ENCODE measurements at regions not wholly inside any gene's neighbourhood (a gene's known extent, or its start where the extent isn't known, plus 50 kb on each side); places are given as distances from the start of the nearest gene placed in this dataset.
"Not testable (repeated sequence)": the region's sequence is repeated elsewhere in the genome, so short reads cannot be mapped to it uniquely, and the experiment has no call there.

- no peak overlapping the region for H3K4me2 ChIP-seq (ENCODE audit: low read length)
- no peak overlapping the region for H3K56ac ChIP-seq (ENCODE audit: low read length)
- no peak overlapping the region for H3K4ac ChIP-seq (ENCODE audit: low read depth, low read length)
- H2BK15ac ChIP-seq (replicated peaks; ENCODE audit: low read depth), result no peak overlapping the region
- H4K5ac ChIP-seq (ENCODE audit: low read length), result no peak overlapping the region
- H3K27ac ChIP-seq (ENCODE audit: low read depth, low read length), result no peak overlapping the region
- H3K36me3 ChIP-seq (ENCODE audit: control insufficient read depth, insufficient read depth, low read length), result no peaks in the 10 kb centered on the region
- H3K79me2 ChIP-seq (ENCODE audit: control insufficient read depth, insufficient read depth, low read length), result no peaks in the 10 kb centered on the region
- no peaks in the 10 kb centered on the region for H3K4me1 ChIP-seq (ENCODE audit: control insufficient read depth, low read depth, low read length)
- H3K9ac ChIP-seq (ENCODE audit: low read length), result no peak overlapping the region
- WGBS (ENCODE audit: extremely low coverage, insufficient coverage, low lambda C conversion rate), result no CpG with 5 or more reads among the region's 1 CpG
- H2BK120ac ChIP-seq (ENCODE audit: low read depth, low read length), result no peak overlapping the region
- no peak overlapping the region for H3K4me3 ChIP-seq (ENCODE audit: low read length)
- H4K8ac ChIP-seq (ENCODE audit: low read depth, low read length), result no peak overlapping the region
- no peak for DNase-seq
- H3K79me1 ChIP-seq (ENCODE audit: low read length), result no peaks in the 10 kb centered on the region
- H2AK5ac ChIP-seq (ENCODE audit: low read length), result no peak overlapping the region
- H3K18ac ChIP-seq (ENCODE audit: low read length), result no peak overlapping the region
- no peak overlapping the region for H2BK5ac ChIP-seq (ENCODE audit: low read length)
- no peak overlapping the region for H3K23ac ChIP-seq (ENCODE audit: low read length)
- no peaks in the 10 kb centered on the region for H3K27me3 ChIP-seq (ENCODE audit: insufficient read depth, low read length, poor library complexity)
Observed at GRCh38 chr10:65787571-65787970, 1138.3 kb upstream of the LRRTM3 start.

GRCh38 chr10:65788271-65788670, 1137.6 kb upstream of the LRRTM3 start:
- no peaks in the 10 kb centered on the region for H3K36me3 ChIP-seq (ENCODE audit: control insufficient read depth, insufficient read depth, low read length)
- no peak overlapping the region for H3K4me2 ChIP-seq (ENCODE audit: low read length)
- no peak overlapping the region for H4K5ac ChIP-seq (ENCODE audit: low read length)
- no peak overlapping the region for H3K23ac ChIP-seq (ENCODE audit: low read length)
- no peak for DNase-seq
- no peaks in the 10 kb centered on the region for H3K79me1 ChIP-seq (ENCODE audit: low read length)
- H3K18ac ChIP-seq (ENCODE audit: low read length), result no peak overlapping the region
- no peak overlapping the region for H3K9ac ChIP-seq (ENCODE audit: low read length)
- H3K56ac ChIP-seq (ENCODE audit: low read length), result no peak overlapping the region
- no peak overlapping the region for H3K4me3 ChIP-seq (ENCODE audit: low read length)
- no peak overlapping the region for H2BK5ac ChIP-seq (ENCODE audit: low read length)
- no peaks in the 10 kb centered on the region for H3K4me1 ChIP-seq (ENCODE audit: control insufficient read depth, low read depth, low read length)
- H3K27me3 ChIP-seq (ENCODE audit: insufficient read depth, low read length, poor library complexity), result no peaks in the 10 kb centered on the region
- H4K8ac ChIP-seq (ENCODE audit: low read depth, low read length), result no peak overlapping the region
- no peak overlapping the region for H2BK15ac ChIP-seq (replicated peaks; ENCODE audit: low read depth)
- H3K79me2 ChIP-seq (ENCODE audit: control insufficient read depth, insufficient read depth, low read length), result no peaks in the 10 kb centered on the region
- no peak overlapping the region for H2BK120ac ChIP-seq (ENCODE audit: low read depth, low read length)
- H3K4ac ChIP-seq (ENCODE audit: low read depth, low read length), result no peak overlapping the region
- H2AK5ac ChIP-seq (ENCODE audit: low read length), result no peak overlapping the region
- H3K27ac ChIP-seq (ENCODE audit: low read depth, low read length), result no peak overlapping the region

DNA sequence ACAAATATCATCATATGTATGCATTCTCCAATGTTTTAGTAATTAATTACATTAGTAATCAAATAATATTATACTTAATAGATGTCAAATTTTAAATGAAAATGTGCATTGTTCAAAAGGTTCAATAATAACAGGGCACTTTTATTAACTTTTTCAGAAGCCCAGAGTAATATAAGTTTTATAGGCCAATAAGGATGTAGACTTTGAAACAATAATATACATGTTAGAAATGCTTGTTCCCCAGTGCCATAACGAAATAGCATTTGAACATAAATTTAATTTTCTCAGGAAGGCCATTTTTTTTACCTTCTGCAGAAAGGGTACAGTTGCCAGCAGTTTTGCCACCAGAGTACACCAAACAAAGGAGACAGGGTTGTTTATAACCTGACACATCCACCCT, 1133.9 kb upstream of the LRRTM3 start:
- Histone ChIP-seq H3K56ac (ENCODE audit: low read length) (no peak overlapping the region), H3K4ac (ENCODE audit: low read depth, low read length) (no peak overlapping the region), H2BK120ac (ENCODE audit: low read depth, low read length) (no peak overlapping the region), H3K79me2 (ENCODE audit: control insufficient read depth, insufficient read depth, low read length) (no peaks in the 10 kb centered on the region), H3K4me2 (ENCODE audit: low read length) (no peak overlapping the region), H2AK5ac (ENCODE audit: low read length) (no peak overlapping the region), H3K27ac (ENCODE audit: low read depth, low read length) (no peak overlapping the region), H3K79me1 (ENCODE audit: low read length) (no peaks in the 10 kb centered on the region), H4K8ac (ENCODE audit: low read depth, low read length) (no peak overlapping the region), H3K23ac (ENCODE audit: low read length) (no peak overlapping the region), H3K36me3 (ENCODE audit: control insufficient read depth, insufficient read depth, low read length) (no peaks in the 10 kb centered on the region), H2BK5ac (ENCODE audit: low read length) (no peak overlapping the region), H3K18ac (ENCODE audit: low read length) (no peak overlapping the region), H3K4me3 (ENCODE audit: low read length) (no peak overlapping the region), H3K4me1 (ENCODE audit: control insufficient read depth, low read depth, low read length) (no peaks in the 10 kb centered on the region), H2BK15ac (replicated peaks; ENCODE audit: low read depth) (no peak overlapping the region), H3K27me3 (ENCODE audit: insufficient read depth, low read length, poor library complexity) (no peaks in the 10 kb centered on the region), H3K9ac (ENCODE audit: low read length) (no peak overlapping the region), H4K5ac (ENCODE audit: low read length) (no peak overlapping the region)
- no CpG with 5 or more reads among the region's 1 CpG for WGBS (ENCODE audit: extremely low coverage, insufficient coverage, low lambda C conversion rate)
- DNase-seq, result no peak

GRCh38 chr10:65793738-65794425, 1132.0 kb upstream of the LRRTM3 start:
- WGBS (ENCODE audit: extremely low coverage, insufficient coverage, low lambda C conversion rate), result no CpG with 5 or more reads among the region's 4 CpGs
- Histone ChIP-seq H3K4ac (ENCODE audit: low read depth, low read length) (no peak overlapping the region), H3K56ac (ENCODE audit: low read length) (no peak overlapping the region), H3K4me1 (ENCODE audit: control insufficient read depth, low read depth, low read length) (no peaks in the 10 kb centered on the region), H3K9ac (ENCODE audit: low read length) (no peak overlapping the region), H2BK120ac (ENCODE audit: low read depth, low read length) (no peak overlapping the region), H3K4me2 (ENCODE audit: low read length) (no peak overlapping the region), H3K27ac (ENCODE audit: low read depth, low read length) (no peak overlapping the region), H3K27me3 (ENCODE audit: insufficient read depth, low read length, poor library complexity) (no peaks in the 10 kb centered on the region), H3K79me2 (ENCODE audit: control insufficient read depth, insufficient read depth, low read length) (no peaks in the 10 kb centered on the region), H2BK5ac (ENCODE audit: low read length) (no peak overlapping the region), H4K5ac (ENCODE audit: low read length) (no peak overlapping the region), H4K8ac (ENCODE audit: low read depth, low read length) (no peak overlapping the region), H3K79me1 (ENCODE audit: low read length) (no peaks in the 10 kb centered on the region), H2BK15ac (replicated peaks; ENCODE audit: low read depth) (no peak overlapping the region), H2AK5ac (ENCODE audit: low read length) (no peak overlapping the region), H3K18ac (ENCODE audit: low read length) (no peak overlapping the region), H3K4me3 (ENCODE audit: low read length) (no peak overlapping the region), H3K23ac (ENCODE audit: low read length) (no peak overlapping the region), H3K36me3 (ENCODE audit: control insufficient read depth, insufficient read depth, low read length) (no peaks in the 10 kb centered on the region)
- DNase-seq, result no peak

DNA sequence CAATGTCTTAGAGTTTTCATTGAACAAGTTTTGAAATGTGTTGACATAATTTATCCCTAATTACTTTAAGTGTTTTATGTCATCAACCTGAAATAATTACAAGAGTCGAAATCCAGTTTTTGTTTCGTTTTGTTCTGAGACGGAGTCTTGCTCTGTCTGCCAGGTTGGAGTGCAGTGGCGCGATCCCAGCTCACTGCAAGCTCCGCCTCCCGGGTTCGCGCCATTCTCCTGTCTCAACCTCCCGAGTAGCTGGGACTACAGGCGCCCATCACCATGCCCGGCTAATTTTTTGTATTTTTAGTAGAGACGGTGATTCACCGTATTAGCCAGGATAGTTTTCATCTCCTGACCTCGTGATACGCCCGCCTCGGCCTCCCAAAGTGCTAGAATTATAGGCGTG, 1131.0 kb upstream of the LRRTM3 start:
- H3K4ac ChIP-seq (ENCODE audit: low read depth, low read length); DNase-seq; H3K4me1 ChIP-seq (ENCODE audit: control insufficient read depth, low read depth, low read length); H4K8ac ChIP-seq (ENCODE audit: low read depth, low read length); H2BK15ac ChIP-seq (replicated peaks; ENCODE audit: low read depth); H3K79me2 ChIP-seq (ENCODE audit: control insufficient read depth, insufficient read depth, low read length); H3K56ac ChIP-seq (ENCODE audit: low read length); H4K5ac ChIP-seq (ENCODE audit: low read length); H3K27ac ChIP-seq (ENCODE audit: low read depth, low read length); H3K79me1 ChIP-seq (ENCODE audit: low read length); H2AK5ac ChIP-seq (ENCODE audit: low read length); H2BK120ac ChIP-seq (ENCODE audit: low read depth, low read length); H3K9ac ChIP-seq (ENCODE audit: low read length); H3K36me3 ChIP-seq (ENCODE audit: control insufficient read depth, insufficient read depth, low read length); H3K4me2 ChIP-seq (ENCODE audit: low read length); H2BK5ac ChIP-seq (ENCODE audit: low read length); H3K18ac ChIP-seq (ENCODE audit: low read length); H3K4me3 ChIP-seq (ENCODE audit: low read length); H3K27me3 ChIP-seq (ENCODE audit: insufficient read depth, low read length, poor library complexity); H3K23ac ChIP-seq (ENCODE audit: low read length): not testable (repeated sequence)
- no CpG with 5 or more reads among the region's 19 CpGs for WGBS (ENCODE audit: extremely low coverage, insufficient coverage, low lambda C conversion rate)

- Histone ChIP-seq H3K4me2 (ENCODE audit: low read length) (no peak overlapping the region), H3K23ac (ENCODE audit: low read length) (no peak overlapping the region), H2BK15ac (replicated peaks; ENCODE audit: low read depth) (no peak overlapping the region), H3K79me2 (ENCODE audit: control insufficient read depth, insufficient read depth, low read length) (no peaks in the 10 kb centered on the region), H2BK5ac (ENCODE audit: low read length) (no peak overlapping the region), H4K5ac (ENCODE audit: low read length) (no peak overlapping the region), H3K4ac (ENCODE audit: low read depth, low read length) (no peak overlapping the region), H3K4me3 (ENCODE audit: low read length) (no peak overlapping the region), H3K18ac (ENCODE audit: low read length) (no peak overlapping the region), H3K9ac (ENCODE audit: low read length) (no peak overlapping the region), H3K79me1 (ENCODE audit: low read length) (no peaks in the 10 kb centered on the region), H3K27me3 (ENCODE audit: insufficient read depth, low read length, poor library complexity) (no peaks in the 10 kb centered on the region), H3K27ac (ENCODE audit: low read depth, low read length) (no peak overlapping the region), H3K4me1 (ENCODE audit: control insufficient read depth, low read depth, low read length) (no peaks in the 10 kb centered on the region), H2BK120ac (ENCODE audit: low read depth, low read length) (no peak overlapping the region), H4K8ac (ENCODE audit: low read depth, low read length) (no peak overlapping the region), H3K56ac (ENCODE audit: low read length) (no peak overlapping the region), H2AK5ac (ENCODE audit: low read length) (no peak overlapping the region), H3K36me3 (ENCODE audit: control insufficient read depth, insufficient read depth, low read length) (no peaks in the 10 kb centered on the region)
- WGBS (ENCODE audit: extremely low coverage, insufficient coverage, low lambda C conversion rate), result no CpG with 5 or more reads among the region's 2 CpGs
- DNase-seq, result no peak
Observed at GRCh38 chr10:65796472-65796871, 1129.4 kb upstream of the LRRTM3 start.

All from mesendoderm (in vitro differentiated cells).